ENCODE measurements at regions not wholly inside any gene's neighbourhood (a gene's known extent, or its start where the extent isn't known, plus 50 kb on each side); places are given as distances from the start of the nearest gene placed in this dataset.
"Not testable (repeated sequence)": the region's sequence is repeated elsewhere in the genome, so short reads cannot be mapped to it uniquely, and the experiment has no call there.

- no peak for DNase-seq
Observed at GRCh38 chr6:134415656-134416055, 97.7 kb upstream of the SGK1 start.

- no peak for DNase-seq
Observed at GRCh38 chr6:134415194-134415593, 97.3 kb upstream of the SGK1 start.

- no peak for DNase-seq
Observed at GRCh38 chr6:134414793-134415192, 96.9 kb upstream of the SGK1 start.

GRCh38 chr6:134413241-134413643 lies 95.3 kb upstream of the SGK1 start:
- DNase-seq, result no peak

DNA sequence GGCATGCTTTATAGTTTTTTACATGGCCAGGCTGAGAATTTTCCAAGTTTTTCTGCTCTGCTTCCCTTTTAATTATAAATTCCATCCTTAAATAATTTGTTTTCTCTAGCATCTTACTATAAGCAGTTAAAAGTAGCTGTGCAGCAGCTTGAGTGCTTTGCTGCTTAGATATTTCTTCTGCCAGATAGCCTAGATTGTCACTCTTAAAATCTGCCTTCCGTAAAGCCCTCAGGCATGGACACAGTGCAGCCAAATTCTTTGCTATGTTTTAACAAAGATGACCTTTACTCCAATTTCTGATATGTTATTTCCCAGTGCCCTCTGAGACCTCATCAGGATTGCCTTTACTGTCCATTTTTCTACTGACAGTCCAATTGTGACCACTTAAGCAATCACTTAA lies 92.6 kb upstream of the SGK1 start:
- no peak for DNase-seq

- no peak for DNase-seq
Observed at GRCh38 chr6:134407791-134408190, 89.9 kb upstream of the SGK1 start.

DNA sequence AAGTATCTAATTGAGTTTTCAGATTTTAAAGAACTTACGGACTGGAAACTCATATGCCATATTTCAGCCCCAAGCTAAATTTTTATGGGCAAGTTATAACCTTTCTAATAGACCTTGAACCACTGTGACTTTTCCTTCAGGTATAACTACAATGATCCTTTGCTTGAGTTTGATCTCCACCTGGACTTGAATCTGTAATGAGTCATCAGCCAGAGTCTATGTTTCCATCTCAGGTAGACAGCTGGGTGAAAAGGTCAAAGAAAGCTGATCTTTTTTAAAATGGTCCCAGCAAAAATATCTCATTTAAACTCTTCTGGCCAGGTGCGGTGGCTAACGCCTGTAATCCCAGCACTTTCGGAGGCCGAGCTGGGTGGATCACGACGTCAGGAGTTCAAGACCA lies 88.4 kb upstream of the SGK1 start:
- no peak for DNase-seq

- no peak for DNase-seq
Observed at GRCh38 chr6:134405386-134406087, 87.6 kb upstream of the SGK1 start.

GRCh38 chr6:134403312-134403711 lies 85.4 kb upstream of the SGK1 start:
- not testable (repeated sequence) for DNase-seq

- DNase-seq, result no peak
Observed at GRCh38 chr6:134402372-134402984, 84.6 kb upstream of the SGK1 start.

DNA sequence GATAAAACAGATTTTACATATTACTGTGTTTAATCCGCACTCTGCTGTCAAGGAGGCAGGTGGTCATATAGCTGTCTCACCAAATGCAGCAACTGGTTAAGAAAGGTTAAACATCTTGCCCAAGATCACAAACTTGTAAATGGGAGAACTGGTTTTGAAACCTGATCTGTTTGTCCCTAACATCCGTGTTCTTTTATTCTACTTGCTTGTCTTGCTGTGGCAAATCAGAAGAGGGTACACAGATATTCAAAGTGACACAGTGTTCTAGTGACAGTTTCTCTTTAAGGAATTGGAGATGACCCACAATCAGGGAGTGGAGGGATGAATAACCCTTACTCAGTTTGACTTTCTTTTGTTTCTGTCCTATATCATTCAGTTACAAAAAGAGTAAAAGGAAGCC lies 83.0 kb upstream of the SGK1 start:
- no peak for DNase-seq

GRCh38 chr6:134398453-134398852 lies 80.5 kb upstream of the SGK1 start:
- DNase-seq, result no peak

DNA sequence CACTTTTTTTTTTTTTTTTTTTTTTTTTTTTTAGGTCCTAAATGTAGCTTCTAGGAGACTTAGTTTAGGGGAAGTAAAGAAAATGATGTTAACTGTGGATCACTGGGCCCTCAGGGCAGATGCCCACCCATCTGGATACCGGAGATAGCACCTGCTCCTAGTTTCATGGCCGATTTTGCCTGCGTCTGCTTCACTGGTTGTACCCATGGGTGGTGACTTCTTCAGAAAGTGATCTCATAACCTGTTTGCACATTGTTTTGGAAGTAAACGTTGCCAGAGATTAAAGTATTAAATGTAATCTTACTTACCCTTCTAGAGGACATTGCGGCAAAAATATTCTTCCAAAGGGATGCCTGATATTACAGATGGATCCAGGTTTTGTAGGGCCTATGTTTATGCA lies 79.8 kb upstream of the SGK1 start:
- peak; percentile 15 for DNase-seq

- no peak for DNase-seq
Observed at GRCh38 chr6:134394905-134395304, 77.0 kb upstream of the SGK1 start.

- DNase-seq, result no peak
Observed at GRCh38 chr6:134394208-134394607, 76.3 kb upstream of the SGK1 start.

DNA sequence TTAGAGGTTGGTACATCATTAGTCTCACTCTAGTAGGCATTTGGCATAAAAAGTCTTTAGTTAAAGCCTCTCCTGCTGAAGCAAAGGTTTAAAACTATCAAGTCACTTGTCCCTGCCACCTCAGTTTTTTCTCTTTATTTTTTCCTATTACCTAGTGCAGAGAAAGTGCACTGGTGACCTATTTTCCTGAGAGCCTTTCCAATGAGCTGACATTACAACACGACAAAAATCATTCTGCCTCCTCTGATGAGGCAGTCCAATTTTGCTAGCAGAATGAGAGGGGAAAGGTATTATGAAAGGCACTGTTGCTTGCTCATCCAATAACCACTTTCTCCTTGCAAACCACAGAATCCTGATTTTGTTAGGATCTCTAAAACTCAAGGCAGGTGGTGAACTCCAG lies 73.3 kb upstream of the SGK1 start:
- DNase-seq, result no peak

GRCh38 chr6:134389658-134390057 lies 71.7 kb upstream of the SGK1 start:
- DNase-seq, result no peak

GRCh38 chr6:134389129-134389528 lies 71.2 kb upstream of the SGK1 start:
- no peak for DNase-seq

- DNase-seq, result not testable (repeated sequence)
Observed at GRCh38 chr6:134386482-134386881, 68.6 kb upstream of the SGK1 start.

DNA sequence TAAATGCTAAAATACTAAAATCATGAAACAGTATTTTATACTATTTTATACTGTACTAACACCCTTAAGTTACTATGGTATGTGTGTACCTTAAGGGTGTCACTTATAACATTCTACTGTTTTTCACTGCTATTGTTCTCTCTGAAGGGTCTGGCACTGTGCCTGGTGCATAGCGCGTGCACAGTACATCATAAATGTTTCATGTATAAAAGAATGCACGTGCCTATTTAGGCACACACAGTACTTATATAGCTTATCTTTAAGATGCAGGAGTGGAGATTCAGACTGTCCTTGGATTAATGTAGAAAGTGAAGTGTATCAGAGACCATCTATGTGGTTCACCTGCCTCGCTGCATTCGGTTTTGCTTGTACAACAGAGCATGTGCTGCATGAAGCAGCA lies 64.0 kb upstream of the SGK1 start:
- no peak for DNase-seq

DNA sequence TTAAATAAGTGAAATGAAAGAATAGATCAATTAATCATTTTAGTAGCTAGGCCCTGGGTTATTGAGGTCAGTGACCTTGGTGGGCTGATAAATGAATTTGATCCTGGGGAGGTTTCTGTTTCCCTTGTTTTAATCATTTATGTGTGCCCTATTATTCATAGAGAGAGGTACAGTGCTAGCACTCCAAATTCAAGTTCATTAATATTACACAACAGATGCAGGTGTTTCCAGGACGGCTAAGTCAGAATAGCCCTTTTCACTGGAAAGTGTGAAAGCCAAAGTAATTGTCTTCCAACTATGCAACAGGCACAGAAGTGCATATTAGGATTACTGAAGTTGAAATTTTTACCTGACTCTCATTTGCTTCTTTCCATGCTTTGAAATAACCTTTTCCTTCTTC lies 61.7 kb upstream of the SGK1 start:
- no peak for DNase-seq

DNA sequence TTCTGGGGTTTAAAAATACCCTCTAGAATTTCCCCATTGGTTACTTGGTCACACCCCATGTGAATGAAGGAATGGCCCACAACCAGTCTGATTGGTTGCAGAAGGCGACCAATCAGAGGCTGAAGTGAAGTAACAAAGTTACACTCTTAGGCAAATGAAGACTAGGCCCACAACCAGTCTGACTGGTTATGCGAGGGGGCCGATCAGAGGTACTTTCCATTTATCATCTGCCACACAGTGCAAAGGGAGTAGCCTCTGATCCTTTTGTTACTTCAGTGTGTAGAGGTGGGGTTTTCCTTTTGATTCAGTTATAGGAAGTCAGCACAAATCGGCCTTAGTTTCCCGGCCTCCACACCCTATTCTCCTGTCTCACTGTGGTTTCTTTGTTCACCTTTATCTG lies 61.2 kb upstream of the SGK1 start:
- DNase-seq, result no peak

- no peak for DNase-seq
Observed at GRCh38 chr6:134378426-134378825, 60.5 kb upstream of the SGK1 start.

GRCh38 chr6:134376785-134377184 lies 58.9 kb upstream of the SGK1 start:
- peak; percentile 36 for DNase-seq

DNA sequence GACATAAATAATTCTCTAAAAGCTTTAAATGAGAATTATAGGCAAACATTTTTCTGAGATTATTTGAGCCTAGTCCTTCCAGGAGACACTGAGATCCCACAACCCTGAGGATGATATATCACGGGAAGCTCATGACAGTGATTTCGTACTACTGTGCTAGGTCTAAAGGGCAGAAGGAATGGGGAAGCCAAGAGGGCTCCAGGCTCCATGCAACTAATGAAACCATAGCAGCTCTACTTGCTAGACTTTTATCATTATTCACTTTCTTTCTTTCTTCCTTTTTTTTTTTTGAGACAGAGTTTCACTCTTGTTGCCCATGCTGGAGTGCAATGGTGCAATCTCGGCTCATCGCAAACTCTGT lies 57.3 kb upstream of the SGK1 start:
- no peak for DNase-seq
